GM13976 (cell line): ENCODE measurements at regions not wholly inside any gene's neighbourhood (a gene's known extent, or its start where the extent isn't known, plus 50 kb on each side); places are given as distances from the start of the nearest gene placed in this dataset.

Source experiments
- DNase-seq: peaks from one replicate; pipeline ENCODE4 v3.0.0; 2012; ENCODE audit warnings: low spot score
- CTCF ChIP-seq: IDR thresholded peaks from 2 replicates; pipeline ENCODE4 v1.5.1; 2012; ENCODE audit warnings: borderline replicate concordance, mild to moderate bottlenecking; ENCODE audit not compliant: insufficient read depth; ENCODE audit errors: extremely low read depth, missing control alignments, control extremely low read depth
- in situ Hi-C: fragments of 300-500 bp; cut with MboI; formaldehyde crosslinking; loops from one replicate; pipeline ENCODE4 v1.12.0; 2022; ENCODE audit warnings: low sequenced_read_pairs, mixed read lengths, inconsistent platforms; ENCODE audit not compliant: unreplicated experiment

GRCh38 chr18:41765460-41765859 lies 189.6 kb upstream of the PIK3C3 start:
- TF ChIP-seq CTCF: no peak
- no peak for DNase-seq
- in situ Hi-C loops: no loop called here

GRCh38 chr18:41763361-41763760 lies 191.7 kb upstream of the PIK3C3 start:
- DNase-seq: no peak
- no peak for TF ChIP-seq CTCF
- in situ Hi-C loops: no loop called here

- no peak for TF ChIP-seq CTCF
- DNase-seq: no peak
- in situ Hi-C loops: no loop called here
Measured at GRCh38 chr18:41761333-41762018, 193.6 kb upstream of the PIK3C3 start.

DNA sequence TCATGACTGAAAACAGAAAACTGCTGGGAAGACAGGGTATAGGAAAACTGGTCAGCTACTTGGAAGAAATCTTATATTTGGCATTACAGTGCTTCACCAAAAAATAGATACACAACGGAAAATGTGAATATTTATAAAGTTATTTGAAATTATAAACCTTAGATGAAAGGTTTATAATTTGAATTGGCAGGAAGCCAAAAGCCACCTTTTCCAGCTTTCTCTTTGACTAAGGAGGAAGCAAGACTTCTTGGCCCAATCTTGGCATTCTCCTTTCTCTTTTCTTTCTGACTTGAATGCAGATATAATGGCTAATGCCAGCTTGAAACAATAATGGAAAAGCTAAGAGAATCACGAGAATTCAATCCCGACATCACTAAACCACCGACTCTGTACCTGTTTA lies 196.5 kb upstream of the PIK3C3 start:
- DNase-seq: no peak
- no peak for TF ChIP-seq CTCF
- in situ Hi-C loops: no loop called here

DNA sequence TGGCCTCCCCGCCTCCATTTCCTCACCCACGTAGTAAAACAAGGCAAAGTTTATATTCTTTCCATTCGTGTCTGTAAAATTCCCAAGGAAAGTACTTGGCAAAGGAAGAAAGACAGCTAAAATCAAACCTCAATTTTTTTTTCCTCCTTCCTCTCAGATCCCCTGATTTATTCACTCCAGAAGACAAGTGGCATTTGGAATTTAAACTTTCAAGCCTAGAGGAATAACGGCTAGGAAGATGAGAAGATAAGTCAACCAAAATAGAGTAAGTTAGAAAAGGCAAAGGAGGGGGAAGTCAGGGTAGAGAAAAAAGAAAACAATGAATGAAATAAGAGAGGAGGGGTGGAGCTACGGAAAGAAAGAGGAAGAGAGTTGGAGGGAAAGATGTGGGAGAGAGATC lies 198.9 kb upstream of the PIK3C3 start:
- no peak for TF ChIP-seq CTCF
- in situ Hi-C loops: no loop called here
- no peak for DNase-seq

- DNase-seq: no peak
Measured at GRCh38 chr18:41754332-41754731, 200.7 kb upstream of the PIK3C3 start.

More at GRCh38 chr18:41754332-41754731, 200.7 kb upstream of the PIK3C3 start:
- no peak for TF ChIP-seq CTCF
- in situ Hi-C loops: no loop called here
